ENCODE measurements at regions not wholly inside any gene's neighbourhood (a gene's known extent, or its start where the extent isn't known, plus 50 kb on each side); places are given as distances from the start of the nearest gene placed in this dataset.

DNA sequence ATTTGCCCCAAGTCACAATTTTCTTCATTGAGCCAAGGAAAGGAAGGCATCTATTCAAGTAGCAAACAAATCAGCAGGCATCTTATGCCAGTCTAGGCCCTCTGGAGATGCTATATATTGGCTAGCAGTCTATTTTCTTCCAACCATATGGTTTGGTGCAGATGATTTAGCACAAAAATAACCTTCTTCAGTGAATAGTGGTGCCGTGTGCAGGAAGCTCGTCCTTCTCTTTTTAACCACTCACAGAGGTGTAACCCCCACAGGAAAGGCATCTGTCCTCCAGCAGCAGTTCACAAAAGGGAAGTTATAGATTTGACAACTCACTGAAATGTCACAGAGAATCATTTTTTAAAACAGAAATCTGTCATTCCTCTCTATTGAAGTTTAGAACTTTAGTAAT is 445.7 kb upstream of the SYT1 start:
- TF ChIP-seq, protein P1, sequence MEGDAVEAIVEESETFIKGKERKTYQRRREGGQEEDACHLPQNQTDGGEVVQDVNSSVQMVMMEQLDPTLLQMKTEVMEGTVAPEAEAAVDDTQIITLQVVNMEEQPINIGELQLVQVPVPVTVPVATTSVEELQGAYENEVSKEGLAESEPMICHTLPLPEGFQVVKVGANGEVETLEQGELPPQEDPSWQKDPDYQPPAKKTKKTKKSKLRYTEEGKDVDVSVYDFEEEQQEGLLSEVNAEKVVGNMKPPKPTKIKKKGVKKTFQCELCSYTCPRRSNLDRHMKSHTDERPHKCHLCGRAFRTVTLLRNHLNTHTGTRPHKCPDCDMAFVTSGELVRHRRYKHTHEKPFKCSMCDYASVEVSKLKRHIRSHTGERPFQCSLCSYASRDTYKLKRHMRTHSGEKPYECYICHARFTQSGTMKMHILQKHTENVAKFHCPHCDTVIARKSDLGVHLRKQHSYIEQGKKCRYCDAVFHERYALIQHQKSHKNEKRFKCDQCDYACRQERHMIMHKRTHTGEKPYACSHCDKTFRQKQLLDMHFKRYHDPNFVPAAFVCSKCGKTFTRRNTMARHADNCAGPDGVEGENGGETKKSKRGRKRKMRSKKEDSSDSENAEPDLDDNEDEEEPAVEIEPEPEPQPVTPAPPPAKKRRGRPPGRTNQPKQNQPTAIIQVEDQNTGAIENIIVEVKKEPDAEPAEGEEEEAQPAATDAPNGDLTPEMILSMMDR (conservative IDR thresholded peaks at IDR 0.05; ENCODE audit: low read depth, low read length): no peak
- no peak for DNase-seq (ENCODE audit: low read depth)
- H3K4me3 ChIP-seq (ENCODE audit: low read depth, low read length): no peak overlapping the region

DNA sequence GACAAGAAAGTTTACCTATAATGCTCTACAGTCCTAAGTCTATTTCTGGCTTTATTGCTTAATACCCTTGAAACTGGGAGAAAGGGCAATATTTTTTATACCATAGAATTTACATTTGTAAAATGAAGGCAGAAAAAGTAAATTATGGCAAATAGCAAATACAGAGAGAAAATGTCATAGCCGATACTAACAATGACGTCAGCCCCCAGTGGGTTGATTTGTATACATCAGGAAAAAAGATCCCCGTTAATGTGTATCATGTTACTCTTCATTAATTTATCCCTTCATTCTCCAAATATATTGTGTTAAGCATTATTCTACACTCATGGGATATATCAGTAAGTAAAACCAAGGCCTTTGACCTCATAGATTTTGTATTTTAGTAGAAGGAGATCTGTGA is 445.1 kb upstream of the SYT1 start:
- DNase-seq (ENCODE audit: low read depth): no peak
- H3K4me3 ChIP-seq (ENCODE audit: low read depth, low read length): no peak overlapping the region
- TF ChIP-seq, protein P1 (conservative IDR thresholded peaks at IDR 0.05; ENCODE audit: low read depth, low read length): no peak

DNA sequence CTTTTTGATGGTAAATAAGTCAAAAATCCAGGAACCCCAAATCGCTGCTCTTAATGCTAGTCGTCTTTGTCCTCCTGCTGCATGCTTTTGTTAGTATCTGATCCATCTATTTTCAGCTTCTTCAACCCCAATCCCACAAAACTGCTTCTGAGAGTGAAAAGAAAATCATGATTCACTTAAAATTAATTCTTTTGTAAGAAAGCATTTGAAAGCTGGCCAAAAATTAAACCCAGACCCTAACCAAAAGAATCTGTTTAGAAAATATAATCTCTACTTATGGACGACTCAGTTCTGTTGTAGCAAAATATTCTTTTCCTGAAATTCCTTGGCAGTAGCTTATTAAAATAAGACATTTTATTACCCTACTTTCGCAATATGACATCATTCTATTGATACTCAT is 443.6 kb upstream of the SYT1 start:
- TF ChIP-seq, protein P1 (conservative IDR thresholded peaks at IDR 0.05; ENCODE audit: low read depth, low read length): no peak
- no peak for DNase-seq (ENCODE audit: low read depth)
- H3K4me3 ChIP-seq (ENCODE audit: low read depth, low read length): no peak overlapping the region

DNA sequence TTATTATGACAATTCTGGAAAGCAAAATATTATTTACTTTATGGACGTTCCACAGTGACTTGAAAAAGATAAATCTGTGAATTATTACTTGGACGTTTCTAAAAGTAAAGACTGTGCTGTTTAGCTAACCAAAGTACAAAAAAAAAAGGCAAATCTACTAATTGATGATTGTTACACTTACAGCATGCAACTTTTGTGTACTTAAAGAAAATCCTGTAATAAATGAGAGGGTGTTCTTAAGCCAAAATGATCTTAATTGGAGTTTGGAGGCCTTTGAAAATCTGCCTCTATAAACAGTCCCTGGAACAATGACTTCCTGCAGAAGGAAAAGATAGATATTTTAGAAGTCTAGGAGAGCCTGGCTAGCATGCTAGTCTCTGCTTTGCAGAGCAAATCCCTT is 434.0 kb upstream of the SYT1 start:
- no peak for DNase-seq (ENCODE audit: low read depth)
- TF ChIP-seq, protein P1 (conservative IDR thresholded peaks at IDR 0.05; ENCODE audit: low read depth, low read length): no peak
- no peak overlapping the region for H3K4me3 ChIP-seq (ENCODE audit: low read depth, low read length)

DNA sequence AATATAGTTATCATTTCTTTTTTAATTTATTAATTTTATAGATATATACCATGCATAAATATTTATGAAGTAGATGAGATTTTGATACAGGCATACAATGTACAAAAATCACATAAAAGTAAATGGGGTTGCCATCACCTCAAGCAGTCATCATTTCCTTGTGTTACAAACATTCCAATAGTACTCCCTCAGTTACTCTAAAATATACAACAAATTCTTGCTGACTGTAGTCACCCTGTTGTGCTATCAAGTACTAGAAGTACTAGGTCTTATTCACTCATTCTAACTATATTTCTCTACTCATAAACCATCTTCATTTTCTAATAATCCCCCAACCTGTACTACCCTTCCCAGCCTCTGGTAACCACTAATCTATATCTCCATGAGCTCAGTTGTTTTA is 432.6 kb upstream of the SYT1 start:
- TF ChIP-seq, protein P1 (conservative IDR thresholded peaks at IDR 0.05; ENCODE audit: low read depth, low read length): no peak
- DNase-seq (ENCODE audit: low read depth): no peak
- H3K4me3 ChIP-seq (ENCODE audit: low read depth, low read length): no peak overlapping the region

DNA sequence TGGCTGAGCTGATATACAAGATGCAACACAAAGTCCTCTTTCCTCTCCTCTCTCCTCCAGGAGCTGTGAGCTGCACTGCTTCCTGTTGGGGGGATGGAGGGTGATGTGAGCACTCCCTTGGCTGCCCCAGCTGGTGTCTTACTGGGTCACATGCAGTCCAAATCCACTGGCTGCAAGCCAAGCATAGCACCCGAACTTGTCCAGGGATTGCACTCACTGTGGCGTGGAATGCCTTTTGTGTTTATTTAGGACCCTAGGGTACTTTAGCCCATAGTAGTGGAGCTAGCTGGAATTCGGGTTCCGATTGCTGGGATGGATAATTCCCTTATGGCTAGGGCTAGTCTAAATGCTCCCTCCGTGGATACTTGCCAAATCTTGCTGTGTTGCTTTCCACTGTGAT is 424.9 kb upstream of the SYT1 start:
- TF ChIP-seq, protein P1 (conservative IDR thresholded peaks at IDR 0.05; ENCODE audit: low read depth, low read length): no peak
- no peak for DNase-seq (ENCODE audit: low read depth)
- H3K4me3 ChIP-seq (ENCODE audit: low read depth, low read length): no peak overlapping the region

DNA sequence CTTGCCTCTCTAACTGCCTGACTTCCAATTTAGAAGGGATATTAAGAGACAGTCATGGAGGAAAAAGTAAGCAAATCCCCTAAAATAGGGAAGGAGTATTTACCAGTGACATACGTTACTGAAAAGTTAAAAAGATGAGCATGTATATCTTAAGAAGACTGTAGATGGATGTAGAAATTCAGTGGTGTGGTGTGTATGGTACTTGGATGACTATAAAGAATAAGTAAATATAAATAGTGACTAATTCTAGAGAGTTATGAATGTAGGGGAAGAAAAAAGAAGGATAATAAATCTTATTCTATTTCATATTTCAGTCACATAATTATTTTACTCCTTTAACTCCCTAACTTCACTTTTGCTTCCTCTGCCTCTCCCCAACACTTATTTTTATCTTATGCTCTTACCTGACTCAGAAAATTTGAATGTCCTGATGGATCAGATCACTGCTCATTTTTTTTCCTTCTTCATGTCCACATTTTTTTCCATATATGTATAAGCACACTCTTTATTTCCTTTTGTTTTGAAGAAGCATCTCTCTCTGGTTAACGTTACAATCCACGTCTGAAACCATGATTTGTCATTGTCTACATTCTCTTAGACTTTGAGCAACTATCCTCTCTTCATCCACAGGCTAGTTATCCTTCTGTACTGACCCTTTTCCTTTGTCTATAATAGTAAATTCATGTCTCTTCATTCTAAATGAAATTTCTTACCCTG is 422.7 kb upstream of the SYT1 start:
- TF ChIP-seq, protein P1 (conservative IDR thresholded peaks at IDR 0.05; ENCODE audit: low read depth, low read length): no peak
- no peak overlapping the region for H3K4me3 ChIP-seq (ENCODE audit: low read depth, low read length)
- no peak for DNase-seq (ENCODE audit: low read depth)
